NCI-H2171 treated with DMSO at 0.1 percent for 48 hours (cell line): ENCODE measurements at regions not wholly inside any gene's neighbourhood (a gene's known extent, or its start where the extent isn't known, plus 50 kb on each side); places are given as distances from the start of the nearest gene placed in this dataset.
"Not testable (repeated sequence)": the region's sequence is repeated elsewhere in the genome, so short reads cannot be mapped to it uniquely, and the experiment has no call there.

ENCODE experiments used
- DNase-seq: peaks from one replicate; lab custom pipeline; 2025; lab: John Stamatoyannopoulos, UW

DNA sequence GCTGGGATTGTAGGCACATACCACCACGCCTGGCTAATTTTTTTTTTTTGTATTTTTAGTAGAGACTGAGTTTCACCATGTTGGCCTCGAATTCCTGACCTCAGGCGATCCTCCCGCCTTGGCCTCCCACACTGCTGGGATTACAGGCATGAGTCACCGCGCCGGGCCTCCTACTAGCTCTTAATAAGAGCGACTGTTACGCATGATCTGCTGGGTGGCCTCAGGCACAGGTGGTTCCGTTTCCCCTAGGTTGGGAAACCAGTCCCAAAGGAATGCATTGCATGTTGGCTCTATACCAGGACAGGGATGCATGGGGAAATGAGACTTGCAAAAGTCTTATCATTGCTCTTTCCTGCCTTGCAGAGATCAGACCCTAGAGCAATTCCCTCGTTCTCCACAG lies 184.7 kb upstream of the PPP1R26 start:
- peak; percentile 56 for DNase-seq

DNA sequence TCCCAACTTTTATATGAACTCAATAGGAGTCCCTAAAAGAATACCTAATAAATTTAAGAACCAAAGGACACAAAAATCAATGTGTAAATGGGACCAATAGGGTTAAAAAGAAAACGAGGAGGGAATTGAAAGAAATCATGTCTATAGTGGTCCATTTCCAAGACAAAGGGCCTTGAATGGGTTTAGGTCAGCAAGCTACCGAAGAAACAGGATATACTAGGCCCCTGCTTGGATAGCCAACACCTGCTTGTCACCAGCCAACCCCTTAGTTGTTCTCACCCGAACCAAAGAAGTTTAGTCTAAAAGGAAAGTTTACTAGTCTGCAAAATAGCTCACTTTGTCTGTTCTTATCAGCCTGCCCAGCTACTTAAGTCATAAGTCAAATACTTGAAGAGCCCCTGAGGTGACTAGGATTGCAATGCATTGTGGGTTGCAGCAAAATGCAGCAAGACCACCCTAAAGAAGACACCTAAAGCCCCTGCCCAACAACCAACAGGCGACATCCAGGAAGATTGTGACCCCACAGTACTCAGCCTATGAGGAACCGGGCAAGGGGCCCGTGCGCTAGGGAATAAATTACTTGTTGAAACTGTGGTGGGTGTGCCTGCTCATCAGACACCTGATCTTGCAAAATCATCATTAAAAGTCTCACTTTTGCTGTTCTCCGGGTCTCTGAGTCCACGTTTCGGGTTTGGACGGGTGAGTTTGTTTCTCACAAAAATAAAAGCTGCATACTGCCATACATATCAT lies 183.9 kb upstream of the PPP1R26 start:
- no peak for DNase-seq

DNA sequence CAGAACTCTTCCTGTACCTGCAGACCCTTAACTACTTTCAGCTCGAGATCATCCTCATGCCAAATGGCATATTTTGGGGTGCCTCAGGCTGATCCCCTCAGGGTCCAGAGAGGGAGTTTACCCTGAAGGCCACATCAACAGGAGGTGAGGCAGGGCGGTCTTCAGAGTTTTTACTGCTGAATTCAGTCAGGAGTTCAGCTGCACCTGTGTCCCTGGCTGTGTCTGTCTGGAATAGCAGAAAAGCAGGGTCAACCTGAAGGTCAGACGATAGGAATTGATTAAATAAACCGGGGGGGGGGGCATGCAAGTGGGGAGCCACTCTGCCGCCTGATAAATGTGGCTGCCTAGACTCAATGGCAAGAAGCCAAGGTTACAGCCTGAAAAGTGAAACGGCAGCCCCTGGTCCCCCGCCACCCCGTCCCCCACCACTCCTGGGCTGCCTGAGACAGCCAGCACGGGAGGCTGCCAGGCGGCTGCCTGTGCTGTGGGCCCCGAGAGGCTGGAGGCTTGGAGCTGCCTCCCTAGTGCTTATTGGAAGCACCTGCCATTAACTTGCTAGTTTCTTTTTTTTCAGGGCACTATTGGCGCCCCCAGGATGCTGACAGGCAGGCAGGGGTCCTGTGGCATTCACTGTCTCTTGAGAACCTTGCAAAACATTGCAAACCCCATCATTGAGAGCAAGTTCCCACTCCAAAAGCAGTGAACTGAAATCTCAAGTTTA lies 182.7 kb upstream of the PPP1R26 start:
- DNase-seq: peak; percentile 63

DNA sequence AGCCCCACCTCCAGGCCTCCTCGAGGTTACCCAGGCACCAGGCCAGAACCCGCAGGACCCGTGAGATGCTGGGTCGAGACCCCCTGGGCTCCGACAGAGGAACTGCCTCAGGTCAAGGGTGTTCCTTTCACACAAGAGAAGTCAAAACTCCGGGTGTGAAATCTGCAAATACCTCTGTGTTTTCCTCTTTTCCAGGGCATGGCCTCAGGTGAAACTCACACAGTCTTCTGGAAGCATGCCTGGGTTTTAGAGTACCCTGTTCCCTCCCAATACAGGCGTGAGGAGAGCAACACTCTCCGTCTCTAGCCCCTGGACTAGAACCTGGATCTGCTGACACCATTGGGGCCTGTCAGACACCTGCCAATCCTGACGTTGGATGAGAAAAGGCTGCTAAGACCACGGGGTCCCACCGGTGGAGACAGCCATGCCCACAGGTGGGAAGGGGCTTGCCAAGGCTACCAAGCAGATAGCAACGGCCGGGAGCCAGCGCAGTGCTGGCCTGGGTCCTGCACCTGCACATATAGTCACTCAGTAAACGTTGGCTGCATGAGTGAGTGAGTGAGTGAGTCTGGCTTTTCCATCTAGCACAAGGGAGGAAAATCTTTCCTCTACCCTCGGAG lies 182.0 kb upstream of the PPP1R26 start:
- DNase-seq: no peak

DNA sequence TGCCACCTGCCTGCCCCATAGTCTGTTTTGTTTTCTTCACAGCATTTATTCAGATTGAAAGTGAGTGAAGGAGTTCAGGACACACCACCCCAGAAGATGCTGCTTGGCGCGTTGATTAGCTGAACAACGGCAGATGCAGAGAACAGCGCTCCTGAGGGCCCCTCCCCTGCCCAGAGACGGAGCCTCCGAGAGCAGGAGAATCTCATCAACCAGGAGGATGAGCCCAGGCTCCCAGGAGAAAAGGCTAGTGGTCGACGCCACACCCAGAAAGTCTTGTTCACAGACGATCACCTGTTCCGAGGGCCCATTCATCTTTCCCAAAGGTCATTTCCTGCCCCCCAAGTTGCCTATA lies 180.4 kb upstream of the PPP1R26 start:
- no peak for DNase-seq

DNA sequence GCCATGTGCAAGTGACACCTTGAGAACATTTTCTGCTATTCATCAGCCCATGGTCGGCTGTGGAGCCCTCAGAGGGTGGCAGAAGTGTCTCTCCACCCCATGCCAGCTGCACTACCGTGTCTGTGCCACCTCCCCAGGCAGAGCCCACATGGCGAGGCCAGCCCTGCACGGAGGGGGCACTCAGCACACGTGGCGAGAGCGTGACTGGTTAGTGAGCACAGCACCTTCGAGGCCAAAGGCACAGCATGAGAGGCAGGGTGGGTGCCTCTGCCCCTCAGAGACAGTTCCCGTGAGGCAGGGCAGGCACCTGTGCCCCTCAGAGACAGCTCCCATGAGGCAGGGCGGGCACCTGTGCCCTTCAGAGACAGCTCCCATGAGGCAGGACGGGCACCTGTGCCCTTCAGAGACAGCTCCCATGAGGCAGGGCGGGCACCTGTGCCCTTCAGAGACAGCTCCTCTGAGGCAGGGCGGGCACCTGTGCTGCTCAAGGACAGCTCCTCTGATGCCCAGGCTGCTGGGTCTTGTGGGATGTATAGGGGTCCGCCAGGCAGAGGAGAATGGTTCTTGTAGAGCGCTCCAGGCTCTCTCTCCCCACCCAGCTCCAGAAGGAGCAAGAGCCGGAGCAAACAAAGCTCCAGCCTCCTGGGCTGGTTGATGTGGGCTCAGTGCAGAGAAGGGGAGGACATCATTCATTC lies 179.8 kb upstream of the PPP1R26 start:
- DNase-seq: peak; percentile 44

DNA sequence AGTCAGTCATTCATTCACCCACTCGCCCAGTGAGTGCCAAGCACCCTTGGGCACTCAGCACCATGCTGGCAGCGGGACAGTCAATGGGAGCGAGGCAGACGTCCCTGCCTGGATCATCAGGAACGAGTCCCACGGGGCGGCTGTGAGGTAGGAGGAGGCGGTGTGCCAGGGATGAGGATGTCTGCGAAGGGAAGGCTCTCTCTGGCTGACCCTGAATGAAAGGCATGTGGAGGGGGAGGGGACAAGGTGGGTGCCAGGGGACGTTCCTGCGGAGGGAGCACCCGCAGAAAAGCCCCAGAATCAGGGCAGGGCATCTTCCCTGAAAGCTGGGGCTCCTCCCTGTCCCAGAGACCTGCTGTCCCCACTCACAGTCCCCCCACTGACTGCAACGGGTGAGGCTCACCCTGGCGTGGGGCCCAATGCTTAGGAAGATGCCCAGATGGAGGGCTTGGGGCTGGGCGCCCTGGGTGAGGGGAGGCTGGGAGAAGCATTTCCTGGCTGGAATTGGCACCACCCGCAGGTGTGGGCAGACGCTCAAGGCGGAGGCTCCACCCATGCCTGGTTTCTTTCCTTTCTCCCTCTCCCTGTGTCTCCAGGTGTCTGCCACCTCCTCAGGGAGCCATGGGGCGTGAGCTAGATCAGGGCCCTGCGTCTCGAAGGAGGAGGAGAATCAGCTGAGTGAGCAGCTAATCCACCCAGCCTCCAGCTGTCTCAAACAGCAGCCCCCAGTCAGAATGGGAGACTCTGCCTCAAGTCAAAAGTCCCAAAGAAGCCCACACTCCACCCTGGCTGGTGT lies 179.0 kb upstream of the PPP1R26 start:
- DNase-seq: peak; percentile 89

DNA sequence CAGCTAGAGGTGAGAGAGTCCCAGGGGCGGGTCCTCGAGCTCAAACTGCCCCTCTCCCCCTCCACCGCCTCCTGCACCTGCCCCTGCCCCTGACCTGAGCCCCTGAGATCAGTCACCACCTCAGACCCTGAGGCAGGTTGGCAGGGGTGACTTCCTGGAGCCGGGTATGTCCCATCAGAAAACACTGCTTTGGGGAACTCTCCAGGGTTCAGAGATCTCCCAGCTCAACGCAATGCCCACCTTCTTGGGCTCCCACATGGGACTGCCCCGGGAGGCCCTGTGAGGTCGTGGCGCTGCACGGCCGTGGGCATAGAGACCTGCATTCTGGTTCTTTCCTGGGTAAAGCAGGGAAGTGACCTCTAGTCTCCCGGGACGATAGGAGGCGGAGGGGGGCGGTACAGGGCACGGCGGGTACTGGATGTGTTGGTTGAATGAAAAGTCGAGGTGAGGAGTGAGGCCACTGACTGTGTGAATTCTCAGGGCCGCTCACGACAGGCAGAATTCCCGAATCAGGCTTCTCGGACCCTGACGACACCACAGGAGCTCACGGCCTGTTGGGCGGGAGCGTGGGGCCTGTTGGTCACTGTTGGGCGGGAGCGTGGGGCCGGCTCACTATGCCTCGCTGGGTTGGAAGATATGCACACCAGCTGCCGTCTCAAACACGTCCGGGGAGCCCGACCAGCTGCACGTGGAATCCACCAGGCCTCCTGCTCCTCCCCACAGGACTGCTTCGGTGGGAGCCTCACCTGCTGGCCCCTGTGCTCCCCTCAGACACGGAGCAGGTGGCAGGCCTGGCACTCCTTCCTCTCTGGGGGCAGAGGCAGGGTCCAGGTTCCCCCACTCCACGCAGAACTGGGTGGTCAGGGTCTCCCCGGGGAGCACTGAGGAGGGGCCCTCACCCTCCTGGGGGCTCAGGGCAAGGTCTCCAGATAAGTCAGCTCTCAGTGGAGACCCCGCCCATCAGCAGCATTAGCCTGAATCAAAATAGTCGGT lies 178.0 kb upstream of the PPP1R26 start:
- no peak for DNase-seq

DNA sequence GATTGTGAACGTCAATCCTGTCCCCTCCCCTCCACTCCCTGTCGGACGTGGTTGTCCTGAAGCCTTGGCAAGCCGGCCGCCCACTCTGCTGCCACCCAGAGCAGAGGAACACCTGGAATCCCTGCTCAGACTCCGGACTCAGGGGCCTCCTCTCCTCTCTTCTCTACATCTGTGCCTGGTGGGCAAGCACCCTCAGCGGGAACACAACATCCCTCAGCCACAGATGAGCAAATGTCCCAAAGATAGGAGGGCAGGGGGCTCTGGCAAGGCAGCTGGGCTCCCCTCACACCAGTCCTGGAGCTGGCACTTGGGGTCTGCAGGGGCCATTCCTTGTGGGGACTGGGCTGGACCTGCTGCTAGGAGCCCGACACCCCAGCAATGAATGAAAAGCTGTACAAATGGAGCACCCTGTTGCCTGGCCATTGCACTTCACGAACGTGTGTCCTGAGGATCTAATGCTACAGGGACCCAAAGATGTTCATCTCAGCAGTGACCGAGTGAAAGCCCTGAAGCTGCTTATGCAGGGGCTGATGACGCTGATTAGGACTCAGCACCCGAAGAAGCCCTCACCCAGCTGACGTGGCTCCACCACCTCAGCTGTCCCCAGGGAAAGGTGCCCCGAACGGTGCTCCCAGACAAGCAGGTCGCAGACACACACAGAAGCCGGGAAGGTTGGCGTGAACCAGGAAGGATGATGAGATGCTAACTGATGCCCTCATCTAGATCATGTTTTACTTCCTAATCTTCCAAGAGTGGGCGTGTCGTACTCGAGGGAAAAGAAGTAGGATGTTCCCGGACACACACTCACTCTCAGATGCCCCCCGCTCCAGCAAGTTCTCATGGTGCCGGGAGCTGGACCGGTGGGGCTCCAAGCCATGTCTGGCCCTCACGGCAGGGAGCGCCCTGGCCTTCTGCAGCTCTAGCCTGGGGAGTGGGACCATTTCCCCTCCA lies 177.0 kb upstream of the PPP1R26 start:
- no peak for DNase-seq

DNA sequence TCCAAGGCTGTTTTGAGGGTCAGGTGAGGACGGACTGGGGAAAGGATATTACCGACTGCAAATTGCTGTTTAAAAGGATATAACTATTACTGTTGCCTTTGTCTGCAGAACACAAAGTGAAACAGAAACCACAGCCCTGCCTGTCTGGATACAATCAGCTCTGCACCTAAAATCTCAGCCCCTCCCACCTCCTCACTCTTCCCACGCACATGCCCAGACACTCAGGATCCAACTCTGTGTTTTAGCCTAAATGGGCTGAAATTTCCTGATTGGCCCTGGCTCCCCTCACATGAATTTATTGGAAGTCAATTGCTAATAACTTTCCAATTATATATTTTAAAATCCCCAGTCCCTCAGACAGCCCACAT lies 176.3 kb upstream of the PPP1R26 start:
- no peak for DNase-seq

DNA sequence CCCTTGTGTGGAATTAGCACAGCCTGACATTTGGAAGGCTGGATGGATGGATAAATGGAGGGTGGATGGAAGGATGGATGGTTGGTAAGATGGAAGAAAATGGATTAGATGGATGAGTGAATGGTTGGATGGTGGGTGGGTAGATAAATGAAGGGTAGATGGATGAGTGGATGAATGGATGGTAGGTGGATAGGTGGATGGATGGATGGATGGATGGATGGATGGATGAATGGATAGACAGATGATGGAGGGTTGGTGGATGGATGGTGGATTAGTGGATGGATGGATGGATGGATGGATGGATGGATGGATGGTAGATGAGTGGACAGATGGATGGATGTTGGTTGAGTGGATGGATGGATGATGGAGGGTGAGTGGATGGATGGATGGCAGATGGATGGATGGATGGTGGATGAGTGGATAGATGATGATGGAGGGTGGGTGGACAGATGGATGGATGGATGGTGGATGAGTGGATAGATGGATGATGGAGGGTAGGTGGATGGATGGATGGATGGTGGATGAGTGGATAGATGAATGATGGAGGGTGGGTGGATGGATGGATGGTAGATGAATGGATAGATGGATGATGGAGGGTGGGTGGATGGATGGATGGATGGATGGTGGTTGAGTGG lies 175.6 kb upstream of the PPP1R26 start:
- no peak for DNase-seq

DNA sequence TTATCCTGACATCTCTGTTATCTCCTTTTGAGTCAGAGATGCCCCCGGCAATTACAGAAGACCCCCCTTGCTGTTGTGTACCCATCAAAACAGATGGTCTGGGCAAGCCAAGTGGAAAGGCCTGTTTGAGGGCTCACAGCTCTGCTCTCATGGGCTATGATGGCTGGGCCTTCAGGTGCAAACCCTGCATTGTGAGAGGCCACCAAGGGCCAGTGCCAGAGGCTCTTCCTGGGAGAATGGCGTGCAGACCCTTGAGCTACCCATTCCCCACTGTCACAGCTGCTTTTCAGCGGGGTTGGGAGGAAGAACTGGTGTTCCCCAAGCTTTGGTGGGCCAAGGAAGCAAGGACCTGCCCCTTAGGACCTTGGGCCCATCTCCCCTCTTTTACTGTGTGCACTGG lies 174.7 kb upstream of the PPP1R26 start:
- DNase-seq: no peak

DNA sequence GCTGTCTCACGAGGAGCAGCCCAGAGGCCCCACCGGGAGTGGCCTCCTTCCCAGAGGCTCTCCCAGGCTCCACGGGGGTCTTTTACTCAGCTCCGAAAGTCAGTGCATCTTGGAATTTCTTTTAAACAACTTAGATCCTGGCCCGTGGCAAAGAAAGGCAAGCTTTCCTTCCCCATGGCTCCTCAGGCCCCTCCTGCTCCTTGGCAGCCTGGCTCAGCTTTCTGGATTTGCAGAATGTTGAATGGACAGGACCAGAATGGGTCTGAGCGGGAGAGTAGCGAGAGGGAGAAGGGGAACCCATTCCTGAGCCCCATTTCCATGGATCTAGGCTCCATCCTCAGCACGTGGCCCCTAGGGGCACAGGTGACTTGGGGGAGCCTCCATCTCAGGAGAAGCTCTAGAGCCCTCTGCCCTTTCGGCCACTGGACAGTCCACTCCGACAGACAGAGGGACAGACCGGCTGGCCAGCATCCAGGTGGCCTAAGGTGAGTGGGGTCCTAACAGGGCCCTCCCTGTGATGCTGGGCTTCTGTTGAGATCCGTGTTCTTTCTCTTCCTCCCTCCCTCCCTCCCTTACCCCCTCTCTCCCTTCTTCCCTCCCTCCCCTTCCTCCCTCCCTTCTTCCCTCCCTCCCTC lies 173.9 kb upstream of the PPP1R26 start:
- no peak for DNase-seq

DNA sequence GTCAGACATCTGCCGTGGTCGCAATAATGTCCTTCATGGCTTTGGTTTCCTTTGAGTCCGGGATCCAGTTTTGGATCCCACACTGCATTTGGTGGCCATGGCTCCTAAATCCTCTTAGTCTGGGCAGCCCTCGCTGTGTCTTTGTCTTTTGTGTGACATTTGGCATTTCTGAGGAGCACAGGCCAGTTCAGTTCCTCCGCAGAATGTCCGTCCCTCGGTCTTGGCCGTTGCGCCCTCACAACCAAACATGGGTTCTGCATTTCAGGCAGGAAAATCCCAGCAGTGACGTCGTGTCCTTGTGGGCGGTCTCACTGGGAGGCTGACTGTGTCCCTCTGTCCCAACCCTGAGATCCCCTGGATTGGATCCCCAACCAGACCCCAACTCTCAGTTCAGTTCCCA lies 172.9 kb upstream of the PPP1R26 start:
- DNase-seq: no peak

DNA sequence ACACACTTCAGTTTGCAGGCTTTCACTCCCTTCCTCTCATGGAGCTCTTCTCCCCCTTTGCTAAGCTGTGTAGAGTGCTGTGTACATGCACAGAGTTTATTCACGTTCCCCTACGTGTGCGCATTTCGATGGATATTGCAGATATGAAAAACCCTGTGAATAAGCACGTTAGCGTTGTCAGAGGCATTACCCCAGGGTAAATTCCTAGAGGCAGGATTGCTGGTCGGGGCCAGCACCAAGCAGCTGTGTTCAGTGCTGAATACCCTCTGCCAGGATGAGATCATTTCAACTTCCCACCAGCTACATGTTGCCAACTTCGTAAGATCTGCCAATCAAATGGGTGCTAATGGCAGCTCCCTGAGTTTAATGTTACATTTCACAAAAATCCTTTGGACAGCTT lies 172.3 kb upstream of the PPP1R26 start:
- DNase-seq: peak; percentile 49

DNA sequence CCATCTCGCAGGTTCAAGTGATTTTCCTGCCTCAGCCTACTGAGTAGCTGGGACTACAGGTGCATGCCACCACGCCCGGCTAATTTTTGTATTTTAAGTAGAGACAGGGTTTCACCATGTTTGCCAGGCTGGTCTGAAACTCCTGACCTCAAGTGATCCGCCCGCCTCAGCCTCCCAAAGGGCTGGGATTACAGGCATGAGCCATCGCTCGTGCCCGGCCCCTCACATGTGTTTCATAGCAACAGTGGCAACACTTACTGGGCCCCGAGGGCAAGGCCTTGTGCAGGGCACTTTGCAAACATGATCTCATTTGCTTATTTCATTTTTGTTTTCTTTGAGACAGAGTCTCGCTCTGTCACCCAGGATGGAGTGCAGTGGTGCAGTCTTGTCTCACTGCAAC lies 171.7 kb upstream of the PPP1R26 start:
- DNase-seq: not testable (repeated sequence)

DNA sequence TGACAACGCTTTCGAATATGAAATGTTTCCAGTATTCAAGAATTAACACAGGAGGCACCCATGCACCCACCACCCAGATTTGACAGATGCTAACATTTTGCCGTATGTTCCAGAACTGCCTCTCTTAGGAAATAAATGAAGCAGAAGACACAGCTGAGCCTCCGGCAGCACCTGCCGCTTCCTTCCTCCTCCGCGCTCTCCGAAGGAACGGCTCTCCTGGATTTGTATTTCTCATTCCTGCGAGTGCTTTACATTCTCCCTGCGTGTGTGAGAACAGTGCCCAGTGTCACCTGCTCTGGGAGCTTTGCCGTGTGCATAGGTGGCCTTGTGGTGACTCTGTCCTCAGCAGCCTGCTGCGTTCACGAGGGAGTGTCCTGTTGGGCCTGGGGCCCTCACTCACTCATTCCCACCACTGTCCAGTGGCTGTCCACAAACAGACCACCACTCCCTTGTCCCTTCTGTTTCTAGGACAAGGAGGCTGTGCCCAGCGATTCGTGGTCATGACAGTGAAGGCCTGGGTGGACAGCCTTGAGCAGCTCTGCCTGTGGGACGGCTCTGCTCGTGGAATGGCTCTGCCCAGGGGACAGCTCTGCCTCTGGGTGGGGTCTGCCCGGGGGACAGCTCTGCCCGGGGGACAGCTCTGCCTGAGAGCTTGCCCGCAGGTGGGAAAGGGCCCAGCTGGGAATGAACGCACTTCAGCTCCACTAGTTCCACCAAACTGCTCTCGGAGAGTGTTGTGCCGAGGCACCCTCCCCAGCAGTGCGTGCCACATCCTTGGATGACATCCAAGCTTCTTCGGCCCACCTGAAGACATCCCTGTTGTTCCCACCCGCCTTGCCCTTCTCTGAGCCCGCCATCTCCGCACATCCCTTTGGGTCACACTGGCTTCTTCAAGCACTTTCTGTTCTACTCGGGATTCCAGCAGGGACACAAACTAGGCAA lies 170.5 kb upstream of the PPP1R26 start:
- DNase-seq: peak; percentile 99

DNA sequence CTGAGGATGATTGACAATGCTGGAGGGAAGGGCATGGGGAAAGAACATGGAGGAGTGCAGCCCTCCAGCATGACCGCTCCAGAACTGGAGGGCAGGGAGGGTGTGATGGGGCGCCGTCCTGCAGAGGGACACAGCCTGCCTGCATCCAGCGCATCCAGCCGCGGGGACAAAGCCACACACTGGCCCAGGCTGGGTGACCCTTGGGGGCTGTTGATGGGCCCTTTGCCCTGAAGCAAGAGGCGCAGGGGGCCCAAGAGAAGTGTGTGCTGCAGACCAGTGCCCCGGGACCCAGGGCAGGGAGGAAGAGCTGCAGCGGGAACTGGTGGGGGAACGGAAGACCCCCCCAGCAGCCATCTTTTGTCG lies 169.8 kb upstream of the PPP1R26 start:
- no peak for DNase-seq
